ENCODE measurements at regions not wholly inside any gene's neighbourhood (a gene's known extent, or its start where the extent isn't known, plus 50 kb on each side); places are given as distances from the start of the nearest gene placed in this dataset.
"Not testable (repeated sequence)": the region's sequence is repeated elsewhere in the genome, so short reads cannot be mapped to it uniquely, and the experiment has no call there.

DNA sequence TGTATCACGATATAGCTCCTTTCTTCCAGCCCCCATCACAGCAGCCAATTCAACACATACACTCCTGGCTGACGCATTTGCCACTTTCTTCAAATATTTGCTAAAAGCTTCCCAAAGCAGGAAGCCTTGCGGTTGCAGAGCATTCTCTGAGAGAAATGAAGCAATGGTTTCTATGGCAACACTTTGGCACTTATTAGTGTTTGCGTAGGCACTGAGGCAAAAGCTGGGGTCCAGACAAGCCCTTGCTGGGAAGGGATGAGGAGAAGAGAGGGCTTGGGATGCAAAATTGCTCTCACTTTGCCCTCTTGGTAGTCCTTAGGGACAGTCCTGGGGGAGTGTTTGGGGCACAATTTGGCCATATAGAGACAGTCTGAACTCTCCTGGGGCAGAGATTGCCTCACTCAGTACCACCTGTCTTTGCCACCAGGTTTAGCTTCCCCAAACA lies 55.0 kb upstream of the PAK3 start:
- TF ChIP-seq TAF1 (IDR thresholded peaks at IDR 0.05; ENCODE audit: low read depth, low read length) = no peak
- DNase-seq (ENCODE audit: insufficient read length, low spot score) = no peak
- no peak for FAIRE-seq

DNA sequence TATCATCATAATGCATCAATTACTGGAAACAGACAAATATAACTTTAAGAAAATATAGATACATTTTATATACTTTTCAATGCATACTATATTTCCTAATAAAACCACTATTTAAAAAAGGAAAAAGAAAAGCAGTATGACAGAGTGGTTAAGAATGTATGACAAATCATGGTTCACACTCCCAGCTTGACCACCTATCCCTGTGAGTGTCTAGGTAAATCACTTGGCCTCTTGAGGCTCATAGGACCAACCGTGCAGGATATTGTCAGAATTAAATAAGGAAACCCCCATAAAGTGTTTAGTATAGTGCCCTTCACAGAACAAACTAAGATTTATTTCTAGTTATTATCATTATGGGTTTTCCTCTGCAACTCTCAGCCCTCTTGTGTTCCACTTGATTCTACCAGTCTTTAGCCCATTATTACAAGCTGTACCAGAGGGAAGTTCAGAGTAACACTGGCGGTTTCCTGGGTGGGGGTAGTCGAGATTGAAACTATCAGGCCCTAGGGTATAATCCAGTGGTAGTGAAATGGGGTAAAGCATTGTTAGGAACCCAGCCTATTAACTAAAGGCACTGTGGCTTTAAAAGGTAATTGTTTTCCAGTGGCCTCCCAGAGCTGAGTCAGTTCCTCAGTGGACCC lies 55.5 kb upstream of the PAK3 start:
- DNase-seq (ENCODE audit: insufficient read length, low spot score) (no peak), FAIRE-seq (no peak)
- TF ChIP-seq TAF1 (IDR thresholded peaks at IDR 0.05; ENCODE audit: low read depth, low read length) (no peak), POU2F2 (IDR thresholded peaks at IDR 0.05; ENCODE audit: low read depth, low read length) (no peak), POLR2AphosphoS5 (IDR thresholded peaks at IDR 0.05; ENCODE audit: low read depth, low read length) (no peak), PAX5 (IDR thresholded peaks at IDR 0.05; ENCODE audit: insufficient read depth, low read length, severe bottlenecking) (no peak), POLR2A (IDR thresholded peaks at IDR 0.05; ENCODE audit: low read depth, low read length) (no peak), SPI1 (IDR thresholded peaks at IDR 0.05; ENCODE audit: low read depth, low read length) (no peak)

DNA sequence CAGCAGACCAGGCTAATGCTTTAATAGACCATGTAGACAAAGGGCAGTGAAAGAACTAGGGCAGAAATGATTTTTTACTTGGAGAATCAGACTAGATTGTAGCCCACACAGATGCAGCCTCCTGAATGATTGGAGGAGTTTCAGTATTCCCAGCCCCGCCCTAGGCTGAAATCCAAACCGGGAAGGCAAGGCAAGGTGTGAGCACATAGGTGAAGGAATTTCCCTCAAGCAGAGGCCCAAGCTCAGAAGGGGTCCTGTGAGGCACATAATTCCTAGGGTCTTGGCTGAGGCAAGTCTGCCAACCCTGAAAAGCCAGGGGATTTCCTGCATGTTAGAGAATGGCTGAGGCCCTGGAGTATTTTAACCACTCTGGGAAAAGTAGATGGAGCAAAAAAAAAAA lies 56.4 kb upstream of the PAK3 start:
- no peak for DNase-seq (ENCODE audit: insufficient read length, low spot score)
- FAIRE-seq = no peak
- TF ChIP-seq TAF1 (IDR thresholded peaks at IDR 0.05; ENCODE audit: low read depth, low read length) (no peak), POLR2AphosphoS5 (IDR thresholded peaks at IDR 0.05; ENCODE audit: low read depth, low read length) (no peak), SPI1 (IDR thresholded peaks at IDR 0.05; ENCODE audit: low read depth, low read length) (no peak), POLR2A (IDR thresholded peaks at IDR 0.05; ENCODE audit: low read depth, low read length) (no peak), PAX5 (IDR thresholded peaks at IDR 0.05; ENCODE audit: insufficient read depth, low read length, severe bottlenecking) (no peak), POU2F2 (IDR thresholded peaks at IDR 0.05; ENCODE audit: low read depth, low read length) (no peak)

DNA sequence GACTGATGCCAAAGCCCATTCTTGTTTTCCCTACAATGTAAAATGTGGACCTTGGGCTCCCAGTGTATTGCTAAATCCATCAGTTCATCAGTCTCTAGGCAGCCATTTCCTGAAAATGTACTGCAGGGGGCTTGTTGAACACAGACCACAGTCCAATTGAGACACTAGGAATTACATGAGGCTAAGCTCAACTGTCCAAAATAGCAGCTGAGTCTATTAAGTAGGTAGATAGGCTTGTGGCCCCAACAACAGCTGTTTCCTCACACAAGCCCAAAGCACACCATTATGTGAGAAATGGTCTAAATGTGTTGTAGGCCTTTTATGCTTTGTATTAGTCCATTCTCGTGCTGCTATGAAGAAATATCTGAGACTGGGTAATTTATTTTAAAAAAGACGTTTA lies 60.0 kb upstream of the PAK3 start:
- DNase-seq (ENCODE audit: insufficient read length, low spot score) = no peak
- FAIRE-seq = no peak
- TF ChIP-seq POLR2A (IDR thresholded peaks at IDR 0.05; ENCODE audit: low read depth, low read length) (no peak), POU2F2 (IDR thresholded peaks at IDR 0.05; ENCODE audit: low read depth, low read length) (no peak), SPI1 (IDR thresholded peaks at IDR 0.05; ENCODE audit: low read depth, low read length) (no peak), TAF1 (IDR thresholded peaks at IDR 0.05; ENCODE audit: low read depth, low read length) (no peak), POLR2AphosphoS5 (IDR thresholded peaks at IDR 0.05; ENCODE audit: low read depth, low read length) (no peak), PAX5 (IDR thresholded peaks at IDR 0.05; ENCODE audit: insufficient read depth, low read length, severe bottlenecking) (no peak)

DNA sequence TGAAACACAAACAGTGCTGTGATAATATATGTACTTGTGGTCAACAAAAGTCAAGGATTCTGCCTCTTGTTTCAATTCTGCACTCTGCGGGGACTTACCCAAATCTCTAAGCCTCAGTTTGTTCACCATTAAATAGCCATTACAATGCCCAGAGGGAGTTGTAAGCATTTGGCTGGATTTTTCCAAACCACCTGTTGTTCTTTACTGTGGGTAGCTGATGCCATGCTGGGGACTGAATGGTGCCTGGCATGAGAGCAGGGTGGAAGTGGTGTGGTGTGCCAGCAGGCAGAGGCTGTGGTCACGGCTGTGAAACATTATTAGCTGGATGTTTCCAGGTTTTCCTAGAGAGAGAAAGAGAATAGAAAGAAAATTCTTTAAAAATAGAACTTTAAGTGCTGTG lies 60.7 kb upstream of the PAK3 start:
- no peak for FAIRE-seq
- no peak for DNase-seq (ENCODE audit: insufficient read length, low spot score)
- TF ChIP-seq PAX5 (IDR thresholded peaks at IDR 0.05; ENCODE audit: insufficient read depth, low read length, severe bottlenecking) (no peak), POLR2A (IDR thresholded peaks at IDR 0.05; ENCODE audit: low read depth, low read length) (no peak), POLR2AphosphoS5 (IDR thresholded peaks at IDR 0.05; ENCODE audit: low read depth, low read length) (no peak), TAF1 (IDR thresholded peaks at IDR 0.05; ENCODE audit: low read depth, low read length) (no peak), POU2F2 (IDR thresholded peaks at IDR 0.05; ENCODE audit: low read depth, low read length) (no peak), SPI1 (IDR thresholded peaks at IDR 0.05; ENCODE audit: low read depth, low read length) (no peak)

DNA sequence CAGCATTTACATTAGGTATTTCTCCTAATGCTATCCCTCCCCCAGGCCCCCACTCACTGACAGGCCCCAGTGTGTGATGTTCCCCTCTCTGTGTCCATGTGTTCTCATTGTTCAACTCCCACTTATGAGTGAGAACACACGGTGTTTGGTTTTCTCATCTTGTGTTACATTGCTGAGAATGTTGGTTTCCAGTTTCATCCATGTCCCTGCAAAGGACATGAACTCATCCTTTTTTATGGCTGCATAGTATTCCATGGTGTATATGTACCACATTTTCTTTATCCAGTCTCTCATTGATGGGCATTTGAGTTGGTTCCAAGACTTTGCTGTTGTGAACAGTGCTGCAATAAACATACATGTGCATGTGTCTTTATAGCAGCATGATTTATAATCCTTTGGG lies 73.0 kb upstream of the PAK3 start:
- not testable (repeated sequence) for FAIRE-seq; DNase-seq (ENCODE audit: insufficient read length, low spot score)

DNA sequence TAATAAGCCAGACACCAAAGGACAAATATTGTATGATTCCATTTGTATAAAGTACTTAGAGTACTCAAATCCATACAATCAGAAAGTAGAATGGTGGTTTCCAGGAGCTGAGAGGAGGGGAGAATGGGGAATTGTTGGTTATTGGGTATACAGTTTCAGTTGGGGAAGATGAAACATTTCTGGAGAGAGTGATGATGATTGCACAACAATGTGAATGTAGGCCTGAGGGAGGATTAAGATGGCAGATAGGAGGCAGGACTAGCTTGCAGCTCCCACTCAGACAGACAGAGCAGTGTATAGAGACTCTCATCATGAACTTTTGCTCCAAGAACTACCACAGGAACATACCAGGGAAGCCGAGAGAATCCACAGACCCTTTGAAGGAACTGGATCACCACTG lies 75.7 kb upstream of the PAK3 start:
- no peak for FAIRE-seq
- no peak for DNase-seq (ENCODE audit: insufficient read length, low spot score)
- TF ChIP-seq POLR2AphosphoS5 (IDR thresholded peaks at IDR 0.05; ENCODE audit: low read depth, low read length) (no peak), POLR2A (IDR thresholded peaks at IDR 0.05; ENCODE audit: low read depth, low read length) (no peak), SPI1 (IDR thresholded peaks at IDR 0.05; ENCODE audit: low read depth, low read length) (no peak), TAF1 (IDR thresholded peaks at IDR 0.05; ENCODE audit: low read depth, low read length) (no peak), PAX5 (IDR thresholded peaks at IDR 0.05; ENCODE audit: insufficient read depth, low read length, severe bottlenecking) (no peak), POU2F2 (IDR thresholded peaks at IDR 0.05; ENCODE audit: low read depth, low read length) (no peak)

DNA sequence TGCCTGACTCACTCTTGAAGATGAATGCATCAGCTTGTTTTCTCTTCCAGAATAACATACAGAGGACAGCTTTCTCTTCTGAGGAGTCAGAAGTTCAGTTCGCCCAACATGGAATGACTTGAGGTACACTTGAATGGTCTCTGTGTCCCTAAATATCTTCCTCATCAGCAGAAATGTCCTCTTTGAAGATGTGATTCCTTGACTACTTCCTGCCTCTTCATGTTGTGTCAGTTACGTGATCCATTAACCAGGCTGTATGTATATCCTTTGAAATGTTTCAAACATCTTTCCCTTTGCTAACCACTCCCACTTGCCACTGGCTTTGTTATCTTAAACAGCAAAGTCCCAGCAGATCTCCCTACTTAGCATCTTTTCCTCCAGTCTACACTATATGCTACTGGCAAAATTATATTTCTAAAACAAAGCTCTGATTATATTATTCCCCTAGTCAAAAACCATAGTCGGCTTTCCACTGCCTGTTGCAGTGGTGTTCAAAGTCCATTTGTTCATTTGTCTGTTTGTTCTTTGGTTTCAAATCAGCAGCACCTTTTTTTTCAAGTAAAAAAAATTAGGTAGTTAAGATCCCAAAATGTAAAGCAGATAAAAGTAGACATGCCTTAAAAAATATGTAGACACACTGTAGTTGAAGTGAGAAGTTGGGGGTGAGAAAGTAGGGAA lies 82.1 kb upstream of the PAK3 start:
- TF ChIP-seq POLR2A (IDR thresholded peaks at IDR 0.05; ENCODE audit: low read depth, low read length) = no peak
- no peak for TF ChIP-seq PAX5 (IDR thresholded peaks at IDR 0.05; ENCODE audit: insufficient read depth, low read length, severe bottlenecking)
- TF ChIP-seq SPI1 (IDR thresholded peaks at IDR 0.05; ENCODE audit: low read depth, low read length) = no peak
- TF ChIP-seq TAF1 (IDR thresholded peaks at IDR 0.05; ENCODE audit: low read depth, low read length) = no peak
- no peak for TF ChIP-seq POLR2AphosphoS5 (IDR thresholded peaks at IDR 0.05; ENCODE audit: low read depth, low read length)
- TF ChIP-seq POU2F2 (IDR thresholded peaks at IDR 0.05; ENCODE audit: low read depth, low read length) = no peak
- DNase-seq (ENCODE audit: insufficient read length, low spot score) (no peak), FAIRE-seq (no peak)

DNA sequence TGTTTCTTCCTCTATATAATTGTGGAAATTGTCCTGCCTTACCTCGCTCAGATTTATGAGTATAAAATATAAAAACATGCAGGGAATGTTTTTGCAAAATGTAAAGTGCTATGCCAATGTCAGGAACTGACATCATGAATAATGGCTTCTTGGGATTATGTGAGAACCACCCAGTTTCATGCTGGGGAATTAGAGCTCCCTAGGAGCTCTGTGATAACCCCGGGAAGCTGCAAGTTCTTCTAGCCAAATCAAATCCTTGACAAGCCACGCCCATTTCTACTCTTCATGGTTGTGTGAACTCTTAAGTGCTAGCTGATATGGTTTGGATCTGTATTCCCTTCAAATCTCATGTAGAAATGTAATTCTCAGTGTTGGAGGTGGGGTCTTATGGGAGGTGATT lies 85.9 kb upstream of the PAK3 start:
- no peak for TF ChIP-seq POLR2A (IDR thresholded peaks at IDR 0.05; ENCODE audit: low read depth, low read length)
- no peak for TF ChIP-seq TAF1 (IDR thresholded peaks at IDR 0.05; ENCODE audit: low read depth, low read length)
- no peak for TF ChIP-seq SPI1 (IDR thresholded peaks at IDR 0.05; ENCODE audit: low read depth, low read length)
- TF ChIP-seq POLR2AphosphoS5 (IDR thresholded peaks at IDR 0.05; ENCODE audit: low read depth, low read length) = no peak
- TF ChIP-seq PAX5 (IDR thresholded peaks at IDR 0.05; ENCODE audit: insufficient read depth, low read length, severe bottlenecking) = no peak
- TF ChIP-seq POU2F2 (IDR thresholded peaks at IDR 0.05; ENCODE audit: low read depth, low read length) = no peak
- no peak for DNase-seq (ENCODE audit: insufficient read length, low spot score)
- no peak for FAIRE-seq

DNA sequence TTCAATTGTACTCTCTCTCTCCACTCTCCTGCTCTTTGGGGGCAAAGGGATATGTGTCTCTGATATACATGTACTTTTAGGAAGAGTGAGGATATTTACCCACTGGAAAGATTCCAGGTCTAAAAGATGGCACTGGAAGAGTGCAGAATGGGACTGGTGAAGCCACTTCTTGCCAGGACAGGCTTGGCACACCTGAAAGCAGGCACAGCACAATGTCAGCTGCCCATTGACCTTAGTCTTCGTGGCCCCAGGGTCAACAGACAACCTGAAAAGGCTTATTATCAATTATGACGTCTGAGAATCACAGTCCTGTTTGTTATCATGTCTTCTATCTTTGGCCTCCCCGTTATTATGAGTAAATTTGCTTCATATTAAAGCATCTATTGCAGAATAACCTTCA lies 86.7 kb upstream of the PAK3 start:
- no peak for TF ChIP-seq POU2F2 (IDR thresholded peaks at IDR 0.05; ENCODE audit: low read depth, low read length)
- no peak for TF ChIP-seq POLR2A (IDR thresholded peaks at IDR 0.05; ENCODE audit: low read depth, low read length)
- no peak for TF ChIP-seq PAX5 (IDR thresholded peaks at IDR 0.05; ENCODE audit: insufficient read depth, low read length, severe bottlenecking)

More for the DNA sequence above, 86.7 kb upstream of the PAK3 start:
- FAIRE-seq = no peak
- no peak for DNase-seq (ENCODE audit: insufficient read length, low spot score)

Measured in GM12891 (cell line).